ENCODE measurements at regions not wholly inside any gene's neighbourhood (a gene's known extent, or its start where the extent isn't known, plus 50 kb on each side); places are given as distances from the start of the nearest gene placed in this dataset.

DNA sequence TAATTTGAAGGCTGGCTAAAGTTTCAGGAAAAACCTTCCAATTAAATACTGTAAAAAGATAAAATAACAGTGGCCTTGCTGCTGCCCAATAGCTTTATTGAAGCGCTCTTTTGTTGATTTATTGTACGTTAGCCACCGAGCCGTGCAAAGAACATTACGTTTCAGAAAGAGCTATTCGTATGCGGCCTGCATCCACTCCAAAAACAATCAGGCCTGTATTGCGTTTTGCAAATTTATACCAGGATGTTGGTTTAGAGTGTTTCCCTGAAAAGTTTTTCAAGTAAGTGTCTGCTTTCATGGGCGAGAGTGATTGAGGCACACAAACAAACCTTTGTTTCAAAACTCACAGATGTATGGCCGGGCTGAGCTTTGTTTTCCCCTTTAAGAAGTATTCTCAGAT, 257.2 kb upstream of the SALL3 start:
- DNase-seq (ENCODE audit: low read depth in 2 of 2) = no peak

DNA sequence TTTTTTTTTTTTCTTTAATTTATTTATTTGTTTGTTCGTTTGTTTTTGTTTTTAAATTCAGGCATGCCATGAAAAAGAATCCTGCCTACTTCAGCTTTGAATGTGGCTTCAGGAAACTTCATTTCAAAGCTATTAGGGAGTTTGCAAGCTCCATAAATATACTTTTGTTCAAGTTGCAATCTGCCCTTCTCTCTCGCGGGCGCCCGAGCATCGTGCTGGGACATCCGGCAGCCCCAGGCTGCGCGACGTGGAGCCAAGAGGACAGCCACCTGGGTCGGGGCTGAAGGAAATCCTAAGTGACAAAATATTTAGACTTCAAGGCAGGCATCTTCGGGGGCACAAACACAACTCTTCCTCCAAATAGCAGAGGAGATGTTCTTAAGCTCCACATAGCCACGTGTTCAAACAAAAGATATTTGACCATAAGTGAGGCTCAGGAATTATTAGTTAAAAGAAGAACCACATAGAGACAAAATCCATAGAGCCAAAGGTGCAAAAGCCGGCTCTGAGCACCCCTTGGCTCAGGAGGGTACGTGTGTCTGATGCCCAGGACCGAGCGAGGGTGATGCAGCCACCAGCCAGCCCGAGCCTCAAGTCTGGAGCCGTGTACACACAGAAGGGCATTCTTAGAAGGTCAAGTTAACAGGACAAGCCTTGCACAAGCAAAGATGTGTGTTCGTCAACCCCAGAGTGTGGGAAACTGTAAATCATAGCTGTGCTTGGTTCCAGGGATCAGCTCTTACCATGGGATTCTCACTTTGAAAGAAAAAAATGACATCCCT, 256.5 kb upstream of the SALL3 start:
- DNase-seq (ENCODE audit: low read depth in 2 of 2) = no peak

DNA sequence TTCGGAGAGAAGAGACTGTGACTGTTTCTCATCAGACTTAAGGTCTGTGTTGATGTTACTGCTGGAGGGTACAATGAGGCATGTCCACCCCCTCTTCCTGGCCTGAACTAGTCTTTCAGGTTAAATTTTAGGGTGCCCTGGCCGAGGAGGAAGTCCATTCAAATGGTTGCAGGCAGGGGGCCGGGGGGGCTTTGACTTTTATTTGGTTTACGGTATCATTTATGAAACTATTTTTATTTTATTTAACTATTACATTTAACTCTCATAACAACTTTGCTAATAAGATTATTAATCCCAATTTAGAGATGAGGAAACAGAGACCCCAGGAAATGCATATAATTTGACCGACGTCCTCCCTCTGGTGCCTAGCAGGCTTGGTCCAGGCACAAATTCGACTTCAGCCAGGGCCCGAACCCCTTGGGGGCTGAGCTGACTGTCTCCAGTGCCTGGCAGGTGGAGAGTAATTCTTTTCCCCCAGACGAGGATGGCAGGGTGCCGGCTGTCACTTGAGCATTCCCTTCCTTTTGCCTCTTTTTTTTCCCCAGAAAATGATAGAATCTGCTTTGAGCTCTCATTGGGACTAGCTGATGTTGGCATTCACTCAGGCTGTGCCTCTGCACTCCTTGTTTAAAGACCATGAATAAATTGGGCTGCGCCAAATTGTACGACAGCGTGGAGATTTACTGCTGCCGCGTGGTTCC, 255.3 kb upstream of the SALL3 start:
- no peak for DNase-seq (ENCODE audit: low read depth in 2 of 2)

DNA sequence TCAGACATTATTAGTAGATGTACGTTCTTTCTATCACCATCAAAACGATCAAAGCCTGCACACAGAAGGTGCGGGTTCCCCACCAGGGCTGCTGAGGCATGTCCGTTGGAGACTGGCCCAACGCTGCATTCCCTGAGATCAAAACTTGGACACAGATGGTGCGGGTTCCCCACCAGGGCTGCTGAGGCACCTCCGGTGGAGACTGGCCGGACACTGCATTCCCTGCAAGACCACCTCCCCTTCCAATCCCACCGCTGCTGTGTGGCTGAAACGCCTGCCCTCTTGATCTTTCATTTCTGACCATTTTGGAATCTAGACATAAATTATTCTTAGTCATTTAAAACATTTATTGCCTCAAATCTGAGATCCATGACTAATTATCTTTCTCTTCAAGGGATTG, 254.2 kb upstream of the SALL3 start:
- no peak for DNase-seq (ENCODE audit: low read depth in 2 of 2)

DNA sequence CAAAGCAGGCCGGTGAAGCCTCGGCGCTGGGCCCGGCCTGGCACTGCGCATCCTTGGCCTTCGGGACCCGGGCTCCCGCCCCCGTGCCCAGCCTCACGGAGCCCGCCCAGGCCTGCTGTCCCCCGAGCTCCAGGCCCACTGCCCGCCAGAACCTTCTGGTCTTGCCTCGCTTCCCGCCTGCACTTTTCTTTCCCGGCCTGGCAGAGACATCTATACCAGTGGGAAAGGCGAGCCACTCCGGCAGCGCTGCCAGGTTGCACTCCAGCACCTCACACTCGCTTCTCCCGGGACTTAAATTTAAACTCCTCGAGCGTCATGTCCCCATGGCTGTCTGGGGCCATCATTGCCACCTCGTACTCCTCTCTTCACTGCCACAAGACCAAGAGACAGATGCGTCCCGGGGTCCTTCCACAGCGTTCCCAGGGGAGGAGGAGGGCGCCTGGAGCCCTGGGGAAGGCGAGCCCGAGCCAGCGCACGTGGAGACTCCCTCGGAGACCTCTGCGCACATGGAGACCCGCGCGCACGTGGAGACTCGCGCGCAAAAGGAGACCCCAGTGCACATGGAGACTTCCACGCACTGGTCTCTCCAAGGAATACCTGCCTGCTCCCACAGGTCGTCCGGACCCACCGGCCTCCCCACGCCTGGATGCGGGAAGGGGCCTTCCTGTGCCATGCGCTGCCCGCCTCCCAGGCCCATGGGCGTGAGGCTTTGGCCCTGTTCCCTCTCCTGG, 253.1 kb upstream of the SALL3 start:
- no peak for DNase-seq (ENCODE audit: low read depth in 2 of 2)

DNA sequence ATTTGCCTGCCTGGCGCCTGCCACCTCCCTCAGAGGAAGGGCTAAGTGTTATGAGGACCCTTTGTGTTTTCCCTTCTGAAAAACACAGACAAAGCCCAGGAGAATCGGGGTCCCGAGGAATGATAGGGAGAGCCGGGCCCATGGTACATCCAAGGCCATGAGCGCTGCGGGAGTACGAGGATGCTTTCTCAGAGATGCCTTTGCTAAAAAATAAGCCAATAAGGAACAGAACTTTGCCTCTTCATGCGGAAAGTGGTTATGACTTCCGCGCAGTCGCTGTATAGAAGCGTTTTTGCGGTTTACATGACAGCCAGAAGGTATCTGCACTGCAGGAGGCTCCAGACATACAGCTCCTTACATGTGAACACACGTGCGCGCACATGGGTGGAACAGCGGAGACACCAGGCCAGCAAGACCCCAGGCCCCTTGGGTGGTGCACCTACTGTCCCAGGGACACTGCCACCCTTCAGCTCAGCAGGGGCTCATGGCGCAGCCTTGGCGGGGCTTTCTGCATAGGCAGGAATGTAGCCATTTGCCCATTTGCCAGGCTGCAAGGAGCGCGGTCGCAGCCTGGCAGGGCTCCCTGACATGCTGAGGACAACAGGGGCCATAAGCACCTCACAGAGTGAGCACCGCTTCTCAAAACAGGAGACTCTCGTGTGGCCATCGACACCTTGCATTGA, 252.4 kb upstream of the SALL3 start:
- DNase-seq (ENCODE audit: low read depth in 2 of 2) = no peak

DNA sequence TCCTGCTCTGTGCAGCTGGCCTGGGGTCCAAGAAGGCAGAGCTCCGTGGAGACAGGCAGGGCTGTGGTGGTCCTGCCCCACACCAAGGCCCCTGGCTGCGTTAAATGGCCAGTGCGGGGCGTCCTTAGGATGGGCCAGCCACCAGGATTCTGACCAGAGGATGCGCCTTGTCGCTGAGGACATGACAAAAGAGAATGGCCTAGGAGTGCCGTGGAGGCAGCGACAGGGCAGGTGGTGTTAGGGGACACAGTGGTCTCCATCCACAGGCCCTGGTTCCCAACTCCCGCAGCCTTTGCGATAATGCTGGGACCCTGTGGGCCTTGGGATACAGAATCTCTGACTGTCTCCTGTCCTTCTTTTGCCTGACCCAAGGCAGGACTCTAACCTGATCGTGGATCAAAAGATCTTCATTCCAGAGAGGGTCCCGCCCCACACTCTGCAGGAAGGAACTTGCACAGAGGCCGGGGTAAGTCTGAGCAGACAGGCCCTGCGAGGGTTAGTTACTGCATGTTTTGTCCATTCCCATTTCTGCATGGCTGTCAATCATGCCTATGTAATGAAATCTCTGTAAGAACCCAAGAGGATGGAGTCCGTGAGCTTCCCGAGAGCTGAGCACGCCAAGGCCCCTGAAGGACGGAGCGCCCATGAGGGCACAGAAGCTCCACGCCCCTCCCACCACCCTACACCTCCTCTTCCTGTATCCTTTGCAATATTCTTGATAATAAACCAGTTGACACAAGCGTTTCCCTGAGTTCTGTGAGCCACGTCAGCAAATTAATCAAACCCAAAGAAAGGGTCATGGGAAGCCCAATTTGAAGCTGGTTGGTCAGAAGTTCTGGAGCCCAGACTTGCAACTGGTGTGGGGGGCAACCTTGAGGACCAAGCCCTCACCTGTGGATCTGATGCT, 251.5 kb upstream of the SALL3 start:
- no peak for DNase-seq (ENCODE audit: low read depth in 2 of 2)

DNA sequence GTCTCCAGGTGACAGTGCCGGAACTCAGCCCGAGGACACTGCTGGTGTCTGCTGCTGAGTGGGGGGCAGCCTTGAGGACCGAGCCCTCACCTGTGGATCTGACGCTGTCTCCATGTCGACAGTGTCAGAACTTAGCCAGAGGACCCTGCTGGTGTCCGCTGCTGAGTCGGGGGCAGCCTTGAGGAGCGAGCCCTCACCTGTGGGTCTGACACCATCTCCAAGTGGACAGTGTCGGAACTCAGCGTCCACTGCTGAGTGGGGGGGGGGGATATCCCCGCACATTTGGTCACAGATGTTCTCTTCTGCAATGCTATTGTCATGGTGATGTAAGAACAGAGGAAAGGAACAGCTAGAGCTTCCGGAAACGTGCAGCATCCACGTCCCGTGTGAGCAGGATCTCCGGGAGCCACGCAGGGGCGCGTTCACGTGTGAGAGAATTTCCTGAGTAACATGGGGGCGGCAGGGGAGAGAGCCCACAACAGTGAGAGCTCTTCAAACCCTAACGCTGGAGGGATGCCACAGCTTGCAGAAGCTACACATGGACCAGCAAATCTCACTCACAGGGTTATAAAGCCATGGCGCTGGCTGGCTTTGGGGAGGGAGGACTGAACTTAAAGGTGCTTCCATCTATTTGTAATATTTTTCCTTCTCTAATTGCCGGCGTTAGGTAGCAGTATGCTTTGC, 250.7 kb upstream of the SALL3 start:
- DNase-seq (ENCODE audit: low read depth in 2 of 2) = no peak

DNA sequence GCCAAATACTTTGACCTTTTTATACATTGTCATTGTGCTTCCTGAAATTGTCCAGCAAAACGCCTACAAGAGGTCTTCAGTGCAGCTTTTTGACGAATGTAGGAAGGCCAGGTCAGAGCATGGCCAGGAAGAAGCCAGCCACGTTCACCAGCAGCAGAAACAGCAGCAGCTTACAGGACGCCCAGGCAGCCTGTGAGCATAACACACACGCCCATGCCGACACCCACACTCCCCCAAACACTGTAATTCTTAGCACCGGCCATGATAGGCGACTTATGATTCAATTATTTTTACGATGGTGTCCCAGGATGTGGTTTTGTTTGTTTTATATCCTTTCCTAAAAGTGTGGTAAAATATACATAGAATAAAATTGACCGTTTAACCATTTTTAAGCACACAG, 249.1 kb upstream of the SALL3 start:
- DNase-seq (ENCODE audit: low read depth in 2 of 2) = no peak

DNA sequence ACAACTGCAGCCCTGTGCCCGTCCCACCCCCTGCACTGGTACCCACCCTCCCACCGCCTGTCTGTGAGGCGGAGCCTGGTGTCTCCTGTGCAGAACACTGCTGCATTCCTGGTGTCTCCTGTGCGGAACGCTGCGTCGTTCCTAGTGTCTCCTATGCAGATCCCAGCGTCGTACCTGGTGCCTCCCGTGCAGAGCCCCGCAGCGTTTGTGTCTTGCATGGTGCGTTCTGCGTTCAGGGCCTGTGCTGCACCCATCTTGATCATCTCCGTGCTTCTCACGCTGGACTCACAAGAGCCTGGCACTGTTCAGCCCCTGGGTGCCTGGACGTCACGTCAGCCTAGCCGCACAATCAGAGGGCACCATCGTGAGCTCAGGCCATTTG, 248.6 kb upstream of the SALL3 start:
- no peak for DNase-seq (ENCODE audit: low read depth in 2 of 2)

DNA sequence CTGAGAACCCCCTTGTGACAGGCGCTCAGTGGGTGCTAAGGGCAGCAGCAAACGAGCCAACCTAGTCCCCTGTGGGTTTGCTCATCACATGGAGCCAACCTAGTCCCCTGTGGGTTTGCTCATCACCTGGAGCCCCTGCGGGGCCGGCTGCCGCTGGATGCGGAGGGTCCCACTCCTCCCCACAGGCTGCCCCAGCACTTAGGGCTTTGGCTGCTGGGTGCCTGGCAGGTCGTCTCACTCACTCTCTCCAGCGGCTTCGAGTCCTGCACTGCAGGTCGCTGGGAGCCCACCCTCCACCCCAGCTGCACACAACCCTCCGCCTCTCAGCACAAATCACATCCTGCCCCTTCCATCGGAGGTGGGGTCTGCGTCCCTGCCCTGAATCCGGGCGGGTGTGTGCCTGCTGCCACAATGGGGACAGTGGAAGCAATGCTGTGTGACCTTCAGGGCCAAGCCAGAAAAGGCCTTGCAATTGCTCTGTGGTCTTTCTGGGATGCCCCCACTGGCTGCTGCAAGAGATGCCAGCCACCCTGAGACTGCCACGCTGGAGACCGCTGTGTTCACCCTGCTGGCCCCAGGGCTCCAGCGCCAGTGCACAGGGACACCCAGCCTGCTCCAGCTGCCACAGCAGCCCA, 248.1 kb upstream of the SALL3 start:
- DNase-seq (ENCODE audit: low read depth in 2 of 2) = no peak

DNA sequence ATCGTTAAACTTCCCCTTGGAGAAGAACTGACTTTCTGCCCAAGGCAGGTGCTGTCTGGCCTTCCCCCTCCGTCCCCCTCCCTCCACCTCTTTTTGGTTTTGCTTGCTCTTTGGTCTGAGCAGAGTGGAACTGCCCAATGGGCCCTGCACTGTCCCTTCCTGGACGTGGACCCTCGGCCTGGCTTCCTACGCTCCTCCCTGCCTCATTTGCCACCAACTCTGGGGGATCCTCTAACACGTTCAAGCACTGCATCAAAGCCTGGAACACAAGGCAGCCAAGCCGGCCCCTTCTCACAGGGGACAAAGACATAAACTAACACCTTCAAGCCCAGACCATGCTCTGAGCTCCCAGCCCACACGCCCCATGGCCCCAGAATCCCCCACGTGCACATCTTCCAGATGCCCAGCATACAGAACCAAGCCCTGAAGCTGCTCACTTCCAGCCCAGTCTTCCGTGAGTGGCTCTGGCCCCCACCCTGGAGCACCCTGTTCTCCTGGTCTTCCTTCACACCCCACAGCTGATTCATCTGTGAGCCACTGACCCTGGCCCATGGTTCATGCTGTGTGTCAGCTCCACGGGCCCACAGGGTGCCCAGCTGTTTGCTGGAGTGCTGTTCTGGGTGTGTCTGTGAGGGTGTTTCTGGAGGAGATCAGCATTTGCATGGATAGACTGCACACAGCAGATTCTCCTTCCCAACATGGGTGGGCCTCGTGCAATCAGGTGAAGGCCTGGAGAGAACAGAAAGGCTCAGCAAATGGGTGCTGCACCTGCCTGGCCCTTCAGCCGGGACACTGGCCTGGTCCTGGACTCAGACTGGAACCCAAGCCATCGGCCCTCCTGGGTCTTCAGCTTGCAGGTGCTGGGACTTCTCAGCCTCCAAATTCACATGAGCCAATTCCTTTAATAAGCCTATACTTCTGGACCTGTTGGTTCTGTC, 247.1 kb upstream of the SALL3 start:
- DNase-seq (ENCODE audit: low read depth in 2 of 2) = no peak

DNA sequence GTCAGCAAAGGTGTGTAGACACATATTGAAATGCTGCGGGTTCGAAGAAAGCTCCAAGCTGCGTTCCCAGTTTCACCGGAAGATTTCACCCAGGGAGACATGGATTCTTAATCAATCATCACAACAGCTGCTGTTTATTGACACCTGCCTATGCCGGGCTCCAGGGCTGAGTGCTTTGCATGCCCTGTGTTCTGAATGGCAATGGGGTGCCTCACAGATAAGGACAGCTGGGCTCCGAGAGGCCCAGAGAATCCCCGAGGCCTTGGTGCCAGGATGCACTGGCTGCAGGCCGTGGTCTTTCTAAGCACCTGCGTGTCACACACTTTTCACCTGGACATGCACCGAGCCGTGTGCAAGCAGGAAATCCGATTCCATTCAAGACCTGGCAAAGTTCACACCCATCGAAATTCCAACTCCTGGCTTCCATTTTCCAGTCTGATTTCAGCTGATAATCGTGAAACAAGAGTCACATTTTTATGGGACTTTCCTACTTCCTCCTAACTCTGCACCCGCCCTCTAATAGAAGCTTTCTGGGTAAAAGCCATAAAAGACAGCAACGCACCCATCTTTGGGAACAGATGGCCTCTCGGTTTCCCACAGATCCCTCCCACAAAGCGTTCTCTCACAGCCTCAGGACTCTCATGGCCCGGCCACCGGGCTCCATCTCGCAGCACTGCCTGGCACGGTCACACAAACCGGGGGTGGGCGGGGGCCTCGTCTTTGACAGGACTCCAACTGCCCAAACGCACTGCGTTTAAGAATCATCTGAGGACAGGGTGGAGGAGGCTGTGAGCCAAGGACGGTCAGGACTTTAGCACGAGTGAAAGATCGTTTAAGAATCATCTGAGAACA, 245.6 kb upstream of the SALL3 start:
- DNase-seq (ENCODE audit: low read depth in 2 of 2) = no peak

DNA sequence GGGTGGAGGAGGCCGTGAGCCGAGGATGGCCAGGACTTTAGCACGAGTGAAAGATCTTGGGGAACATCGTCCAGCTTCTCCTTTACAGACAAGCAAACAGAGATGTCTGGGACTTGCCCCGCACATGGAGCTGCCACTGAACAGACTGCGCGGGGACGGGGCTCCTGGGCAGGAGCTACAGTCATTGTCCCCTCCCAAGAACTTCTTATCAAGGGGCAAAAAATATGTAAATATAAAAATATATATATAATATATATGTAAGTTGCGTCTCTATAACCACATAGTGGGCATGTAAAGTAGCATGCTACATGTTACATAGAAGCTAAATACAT, 245.0 kb upstream of the SALL3 start:
- DNase-seq (ENCODE audit: low read depth in 2 of 2) = no peak

DNA sequence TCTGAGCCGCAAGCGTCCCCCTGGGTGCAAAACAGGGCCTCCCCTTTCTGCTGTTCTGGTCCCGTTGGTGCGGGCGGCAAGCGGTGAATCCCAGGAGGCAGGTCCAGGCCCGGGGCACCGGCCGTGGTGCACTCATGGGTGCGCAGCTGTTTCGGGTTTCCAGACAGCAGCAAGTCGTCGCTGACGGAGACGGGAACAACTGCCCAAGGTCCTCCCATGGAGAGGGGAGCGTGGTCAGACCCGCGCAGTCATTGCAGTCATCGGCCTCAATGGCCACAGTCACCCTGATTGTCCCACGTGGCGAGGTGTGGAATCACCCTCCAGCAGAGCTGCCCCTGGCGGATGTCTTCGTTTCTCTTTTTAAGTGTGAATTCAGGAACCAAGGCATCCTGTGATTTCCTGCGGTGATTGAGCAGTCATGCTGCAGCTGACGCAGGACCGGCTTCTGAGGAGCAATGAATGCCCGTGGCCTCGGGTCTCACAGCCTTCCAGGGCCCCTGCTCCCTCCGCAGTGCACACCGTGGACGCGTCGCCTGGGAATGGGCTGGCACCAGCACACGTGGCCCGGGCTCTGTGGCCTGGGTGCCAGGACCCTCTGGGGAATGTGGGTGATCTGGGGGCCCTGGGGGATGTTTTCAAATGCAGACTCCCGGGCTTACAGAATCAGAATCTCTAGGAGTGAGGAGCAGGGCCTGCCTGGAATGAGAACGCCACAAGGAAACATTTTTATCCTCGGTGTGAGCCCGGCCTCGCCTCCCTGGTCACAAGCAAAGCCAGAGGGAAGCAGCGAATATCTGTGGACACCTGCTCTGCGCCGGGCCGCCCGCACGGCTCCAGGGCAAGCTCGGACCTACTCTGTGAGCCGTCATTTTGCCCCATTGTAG, 244.2 kb upstream of the SALL3 start:
- DNase-seq (ENCODE audit: low read depth in 2 of 2) = no peak

DNA sequence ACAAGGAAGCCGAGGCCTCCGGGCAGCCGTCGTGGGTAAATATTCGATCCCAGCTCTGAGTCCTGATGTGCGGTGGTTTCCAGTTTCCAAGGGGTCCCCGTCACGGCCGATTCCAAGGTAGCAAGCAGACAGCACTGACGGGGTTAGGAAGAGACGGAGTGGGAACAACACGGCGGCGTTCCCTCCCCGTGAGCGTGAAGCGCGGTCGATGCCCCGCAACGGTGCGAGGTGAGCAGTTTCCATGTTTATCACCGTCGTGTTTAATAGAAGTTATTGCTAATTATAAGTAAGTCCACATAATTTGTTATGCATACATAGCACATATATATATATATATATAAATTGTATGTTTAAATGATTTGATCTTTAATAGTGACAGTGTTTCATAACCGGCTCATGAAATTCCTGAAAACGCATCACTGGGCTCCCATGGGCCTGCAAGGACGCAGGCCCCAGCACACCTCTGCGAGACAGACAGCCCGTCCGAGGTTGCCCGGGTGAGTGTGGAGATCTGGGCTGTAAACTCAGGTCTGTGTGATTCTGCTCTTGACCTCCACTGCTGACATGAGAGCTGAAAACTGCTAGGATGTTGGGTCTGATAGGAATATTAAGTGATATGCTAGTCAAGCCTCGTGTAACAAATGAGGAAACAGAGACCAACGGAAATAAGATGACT, 243.5 kb upstream of the SALL3 start:
- DNase-seq (ENCODE audit: low read depth in 2 of 2) = no peak

All from stimulated activated CD8-positive, alpha-beta memory T cell treated with anti-CD3 and anti-CD28 coated beads, Interleukin-7, amount 100 ng/mL, for 4 hours (primary cell).